GM23338 (cell line): ENCODE measurements at regions not wholly inside any gene's neighbourhood (a gene's known extent, or its start where the extent isn't known, plus 50 kb on each side); places are given as distances from the start of the nearest gene placed in this dataset.

Experiments
- CREB1 ChIP-seq: fragments of 250-450 bp; sonication (Bioruptor Pico); IDR thresholded peaks from 2 replicates; pipeline ENCODE4 v1.5.0; 2020; ENCODE audit warnings: low read depth, mild to moderate bottlenecking, moderate library complexity
- CTCF ChIP-seq, 2 experiments: fragments of 200-600 bp in 1 of 2; sonication (generic) in 1 of 2; conservative IDR thresholded peaks; 2 replicates each; pipeline versions ENCODE4 v1.5.1 to v1.6.1; 2016 to 2017; ENCODE audit warnings: antibody characterized with exemption in 2 of 2, low read depth in 2 of 2, mild to moderate bottlenecking in 2 of 2, moderate library complexity in 1 of 2
- ETS1 ChIP-seq: IDR thresholded peaks from 2 replicates; pipeline ENCODE4 v1.6.1; 2016; ENCODE audit warnings: antibody characterized with exemption
- EZH2 ChIP-seq: fragments of 200-600 bp; sonication (generic); IDR thresholded peaks from one replicate; pipeline ENCODE4 v1.8.0; 2017; ENCODE audit warnings: antibody characterized with exemption, mild to moderate bottlenecking, low read depth; ENCODE audit not compliant: unreplicated experiment
- EZH2phosphoT487 ChIP-seq: fragments of 200-600 bp; sonication (generic); IDR thresholded peaks from one replicate; pipeline ENCODE4 v1.8.1; 2018; ENCODE audit warnings: antibody characterized with exemption; ENCODE audit not compliant: unreplicated experiment
- JUNB ChIP-seq: IDR thresholded peaks from one replicate; pipeline ENCODE4 v1.6.1; 2016; ENCODE audit warnings: antibody characterized with exemption; ENCODE audit not compliant: unreplicated experiment
- POLR2AphosphoS5 ChIP-seq: IDR thresholded peaks from 2 replicates; pipeline ENCODE4 v1.6.1; 2016; ENCODE audit warnings: antibody characterized with exemption, low read depth
- REST ChIP-seq: IDR thresholded peaks from one replicate; pipeline ENCODE4 v1.6.1; 2018; ENCODE audit warnings: antibody characterized with exemption; ENCODE audit not compliant: unreplicated experiment
- ZNF114 ChIP-seq: fragments of 250-450 bp; sonication (Bioruptor Pico); IDR thresholded peaks from 2 replicates; pipeline ENCODE4 v1.5.0; 2020; ENCODE audit warnings: mild to moderate bottlenecking, moderate library complexity
- ZNF331 ChIP-seq: fragments of 250-450 bp; sonication (Bioruptor Pico); IDR thresholded peaks from 2 replicates; pipeline ENCODE4 v1.5.0; 2020; ENCODE audit warnings: low read depth, mild to moderate bottlenecking, moderate library complexity
- ZNF462 ChIP-seq: fragments of 250-450 bp; sonication (Bioruptor Pico); IDR thresholded peaks from 2 replicates; pipeline ENCODE4 v1.5.0; 2020; ENCODE audit warnings: mild to moderate bottlenecking, moderate library complexity

- TF ChIP-seq REST, result no peak
- TF ChIP-seq ZNF331, result no peak
- TF ChIP-seq CTCF (conservative IDR thresholded peaks at IDR 0.05; ENCODE audit: low read depth in 2 of 2), result no peak
- no peak for TF ChIP-seq POLR2AphosphoS5
- no peak for TF ChIP-seq JUNB
- no peak for TF ChIP-seq EZH2phosphoT487
- TF ChIP-seq EZH2, result no peak
- no peak for TF ChIP-seq CREB1 (CRISPR knock-in tag)
- TF ChIP-seq ZNF462, result no peak
- no peak for TF ChIP-seq ZNF114 (CRISPR knock-in tag)
- TF ChIP-seq ETS1, result no peak
These were observed 1283.9 kb upstream of the CELF2 start for GRCh38 chr10:9733766-9734165.
